Subcutaneous abdominal adipose tissue (tissue), 5 donors: ENCODE measurements at regions not wholly inside any gene's neighbourhood (a gene's known extent, or its start where the extent isn't known, plus 50 kb on each side); places are given as distances from the start of the nearest gene placed in this dataset.
"Not testable (repeated sequence)": the region's sequence is repeated elsewhere in the genome, so short reads cannot be mapped to it uniquely, and the experiment has no call there.

ENCODE experiments used
- H3K27ac ChIP-seq: one replicate; pipeline ENCODE4 v1.7.0; 2013; ENCODE audit warnings: low read depth, mild to moderate bottlenecking, inconsistent platforms, low read length, moderate library complexity
- H3K27me3 ChIP-seq, 5 donors: one replicate each; pipeline ENCODE4 v1.7.0; 2013; ENCODE audit warnings: low read length in 5 of 5, inconsistent platforms in 1 of 5; ENCODE audit not compliant: control insufficient read depth in 5 of 5, insufficient read depth in 4 of 5
- H3K36me3 ChIP-seq, 5 donors: one replicate each; pipeline ENCODE4 v1.7.0; 2013; ENCODE audit warnings: low read length in 5 of 5; ENCODE audit not compliant: control insufficient read depth in 5 of 5, insufficient read depth in 5 of 5
- H3K4me1 ChIP-seq, 5 donors: one replicate each; pipeline ENCODE4 v1.7.0; 2013; ENCODE audit warnings: low read length in 5 of 5, mild to moderate bottlenecking in 3 of 5, moderate library complexity in 1 of 5; ENCODE audit not compliant: control insufficient read depth in 5 of 5, insufficient read depth in 5 of 5
- H3K4me3 ChIP-seq, 5 donors: one replicate each; pipeline ENCODE4 v1.7.0; 2013; ENCODE audit warnings: low read length in 5 of 5, low read depth in 1 of 5
- H3K9ac ChIP-seq, 5 donors: one replicate each; pipeline ENCODE4 v1.7.0; 2013; ENCODE audit warnings: low read length in 5 of 5, mild to moderate bottlenecking in 4 of 5, moderate library complexity in 3 of 5
- H3K9me3 ChIP-seq, 5 donors: one replicate each; pipeline ENCODE4 v1.7.0; 2013; ENCODE audit warnings: low read length in 5 of 5; ENCODE audit not compliant: control insufficient read depth in 5 of 5
- donor health status: healthy.
- donor health status: healthy.
- donor health status: healthy.
- donor health status: healthy.
- donor health status: healthy.

- H3K36me3 ChIP-seq = no peaks in the 10 kb centered on the region
- no peak overlapping the region for H3K9ac ChIP-seq
- H3K27ac ChIP-seq = no peak overlapping the region
- H3K4me1 ChIP-seq = no peaks in the 10 kb centered on the region
- no peak overlapping the region for H3K4me3 ChIP-seq
- no peaks in the 10 kb centered on the region for H3K27me3 ChIP-seq
- H3K9me3 ChIP-seq = no peaks in the 10 kb centered on the region
Observed at GRCh38 chr1:73475316-73475870, 722.6 kb downstream of the LRRIQ3 start.

- Histone ChIP-seq H3K27ac (no peak overlapping the region), H3K9me3 (no peaks in the 10 kb centered on the region), H3K4me1 (no peaks in the 10 kb centered on the region), H3K36me3 (no peaks in the 10 kb centered on the region), H3K4me3 (no peak overlapping the region), H3K9ac (no peak overlapping the region), H3K27me3 (no peaks in the 10 kb centered on the region)
Observed at GRCh38 chr1:73472810-73473209, 725.2 kb downstream of the LRRIQ3 start.

GRCh38 chr1:73467731-73468130 lies 730.2 kb downstream of the LRRIQ3 start:
- Histone ChIP-seq H3K4me1 (no peaks in the 10 kb centered on the region), H3K27me3 (no peaks in the 10 kb centered on the region), H3K27ac (no peak overlapping the region), H3K9me3 (no peaks in the 10 kb centered on the region), H3K9ac (no peak overlapping the region), H3K36me3 (no peaks in the 10 kb centered on the region), H3K4me3 (no peak overlapping the region)

GRCh38 chr1:73463873-73464272 lies 734.1 kb downstream of the LRRIQ3 start:
- no peaks in the 10 kb centered on the region for H3K9me3 ChIP-seq
- H3K9ac ChIP-seq = no peak overlapping the region
- H3K27me3 ChIP-seq = no peaks in the 10 kb centered on the region
- H3K4me3 ChIP-seq = no peak overlapping the region
- no peak overlapping the region for H3K27ac ChIP-seq
- no peaks in the 10 kb centered on the region for H3K36me3 ChIP-seq
- no peaks in the 10 kb centered on the region for H3K4me1 ChIP-seq

DNA sequence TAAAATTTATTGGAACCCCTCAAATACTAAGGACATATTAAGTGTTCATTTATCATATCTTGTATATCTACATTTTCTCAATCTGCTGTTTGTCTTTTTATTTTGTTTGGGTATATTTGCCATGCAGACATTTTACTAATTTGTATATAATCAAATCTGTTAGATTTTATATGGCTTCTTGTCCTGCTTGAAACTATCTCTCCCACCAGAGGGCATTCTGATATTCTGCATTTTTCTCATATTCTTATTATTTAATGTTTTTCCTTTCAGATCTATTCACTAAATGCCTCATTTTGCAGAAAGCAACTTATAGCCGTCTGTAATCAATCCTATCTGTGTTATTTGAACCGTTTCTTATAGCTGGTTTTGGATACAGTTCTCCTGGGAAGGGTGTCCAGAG lies 745.5 kb downstream of the LRRIQ3 start:
- no peaks in the 10 kb centered on the region for H3K4me1 ChIP-seq
- H3K27me3 ChIP-seq = no peaks in the 10 kb centered on the region
- no peak overlapping the region for H3K4me3 ChIP-seq
- H3K27ac ChIP-seq = no peak overlapping the region
- no peak overlapping the region for H3K9ac ChIP-seq
- no peaks in the 10 kb centered on the region for H3K36me3 ChIP-seq
- H3K9me3 ChIP-seq = peaks cover 0 to 5% (median 0%) of the 10 kb centered on the region in 5 donors

DNA sequence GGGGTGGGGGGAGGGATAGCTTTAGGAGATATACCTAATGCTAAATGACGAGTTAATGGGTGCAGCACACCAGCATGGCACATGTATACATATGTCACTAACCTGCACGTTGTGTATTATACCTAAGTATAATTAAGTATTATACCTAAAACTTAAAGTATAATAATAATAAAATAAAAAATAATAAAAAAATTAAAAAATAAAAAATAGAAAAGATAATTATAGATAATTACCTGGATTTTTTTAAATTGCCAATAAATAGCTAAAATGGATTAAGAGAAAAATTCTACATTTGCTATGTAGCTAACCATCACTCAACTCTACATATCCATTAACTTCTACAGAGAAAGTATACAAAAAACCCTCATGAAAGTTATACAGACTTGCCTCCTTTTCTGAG lies 747.3 kb downstream of the LRRIQ3 start:
- not testable (repeated sequence) for H3K36me3 ChIP-seq, H3K4me3 ChIP-seq, H3K9ac ChIP-seq, H3K27ac ChIP-seq, H3K9me3 ChIP-seq, H3K27me3 ChIP-seq, H3K4me1 ChIP-seq

DNA sequence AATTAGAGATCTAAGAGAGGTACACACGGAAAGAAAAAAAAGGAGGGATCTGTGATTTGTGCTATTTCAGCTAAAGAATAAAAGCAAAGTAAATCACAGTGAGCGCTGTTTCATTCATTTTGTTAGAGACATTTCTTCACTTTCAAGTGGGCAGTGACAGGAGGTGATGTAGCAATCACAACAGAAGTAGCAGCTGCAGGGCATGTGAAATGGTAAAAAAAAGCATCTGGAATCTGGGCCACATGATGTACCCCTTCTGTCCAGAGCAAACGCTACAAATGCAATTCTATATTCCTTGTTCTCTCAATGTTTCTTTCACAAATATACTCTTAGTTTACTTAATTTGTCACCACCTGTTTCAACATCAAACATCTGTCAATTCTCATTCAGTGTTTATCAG lies 786.5 kb downstream of the LRRIQ3 start:
- no peaks in the 10 kb centered on the region for H3K4me1 ChIP-seq
- H3K9ac ChIP-seq = no peak overlapping the region
- H3K27ac ChIP-seq = no peak overlapping the region
- H3K27me3 ChIP-seq = no peaks in the 10 kb centered on the region
- no peaks in the 10 kb centered on the region for H3K36me3 ChIP-seq
- H3K9me3 ChIP-seq = no peaks in the 10 kb centered on the region
- H3K4me3 ChIP-seq = no peak overlapping the region

- H3K9me3 ChIP-seq = no peaks in the 10 kb centered on the region
- no peak overlapping the region for H3K9ac ChIP-seq
- H3K36me3 ChIP-seq = no peaks in the 10 kb centered on the region
- H3K27me3 ChIP-seq = no peaks in the 10 kb centered on the region
- no peaks in the 10 kb centered on the region for H3K4me1 ChIP-seq
- H3K27ac ChIP-seq = no peak overlapping the region
- no peak overlapping the region for H3K4me3 ChIP-seq
Observed at GRCh38 chr1:73401666-73402065, 796.3 kb downstream of the LRRIQ3 start.

GRCh38 chr1:73382966-73383365 lies 815.0 kb downstream of the LRRIQ3 start:
- Histone ChIP-seq H3K36me3 (no peaks in the 10 kb centered on the region), H3K9ac (no peak overlapping the region), H3K27ac (no peak overlapping the region), H3K9me3 (peaks cover 0 to 3% (median 0%) of the 10 kb centered on the region in 5 donors), H3K4me1 (no peaks in the 10 kb centered on the region), H3K27me3 (no peaks in the 10 kb centered on the region), H3K4me3 (no peak overlapping the region)

DNA sequence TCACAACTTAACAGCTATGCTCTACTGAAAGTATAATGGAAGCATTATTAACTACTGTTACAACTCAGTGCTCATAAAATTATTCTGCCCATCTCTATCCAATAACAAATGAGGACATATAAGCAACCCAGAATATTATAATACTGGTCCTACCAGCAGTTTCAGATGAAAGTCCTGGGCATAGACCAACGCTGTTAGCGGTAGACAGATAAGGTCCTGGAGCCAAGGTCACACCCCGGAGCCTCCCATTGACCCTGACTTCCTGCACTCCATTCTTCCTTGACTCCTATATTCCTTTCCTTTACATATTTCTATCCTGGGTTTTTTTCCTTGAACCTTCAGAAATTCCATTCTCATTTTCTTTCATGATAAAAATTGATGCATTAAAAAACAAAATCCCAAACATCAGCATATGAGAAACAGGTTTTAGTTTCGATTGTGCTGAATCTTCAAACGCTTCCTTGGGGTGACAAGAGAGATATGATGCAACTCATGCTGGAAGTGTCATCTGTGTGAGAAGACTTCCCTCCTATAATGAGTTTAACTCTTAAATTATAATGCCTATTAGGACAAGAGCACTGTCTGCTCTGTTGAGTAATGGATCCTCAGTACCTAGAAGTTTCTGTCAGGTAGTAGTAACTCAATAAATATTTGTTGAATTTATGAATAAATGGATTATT lies 831.1 kb downstream of the LRRIQ3 start:
- no peaks in the 10 kb centered on the region for H3K9me3 ChIP-seq
- H3K27ac ChIP-seq = no peak overlapping the region
- H3K9ac ChIP-seq = no peak overlapping the region
- no peaks in the 10 kb centered on the region for H3K36me3 ChIP-seq
- H3K27me3 ChIP-seq = no peaks in the 10 kb centered on the region
- no peak overlapping the region for H3K4me3 ChIP-seq
- H3K4me1 ChIP-seq = no peaks in the 10 kb centered on the region
